Spinal cord (tissue), 9 donors: ENCODE measurements at regions not wholly inside any gene's neighbourhood (a gene's known extent, or its start where the extent isn't known, plus 50 kb on each side); places are given as distances from the start of the nearest gene placed in this dataset.

Experiments used
- DNase-seq, 6 donors: peaks; one replicate each; pipeline versions ENCODE4 v3.0.0 to v3.0.0-alpha.2; 2013 to 2015; ENCODE audit warnings: low spot score in 6 of 6, low read depth in 4 of 6
- H3K27ac ChIP-seq: one replicate; pipeline ENCODE4 v1.5.1; 2013; ENCODE audit warnings: low read depth, low read length, control low read depth
- H3K27me3 ChIP-seq: one replicate; pipeline ENCODE4 v1.6.1; 2013; ENCODE audit warnings: low read length; ENCODE audit not compliant: control insufficient read depth, insufficient read depth
- H3K36me3 ChIP-seq: one replicate; pipeline ENCODE4 v1.6.1; 2013; ENCODE audit warnings: low read length; ENCODE audit not compliant: control insufficient read depth, insufficient read depth
- H3K4me1 ChIP-seq: one replicate; pipeline ENCODE4 v1.6.1; 2013; ENCODE audit warnings: low read length; ENCODE audit not compliant: control insufficient read depth, insufficient read depth
- H3K4me3 ChIP-seq: one replicate; pipeline ENCODE4 v1.5.1; 2013; ENCODE audit warnings: low read depth, low read length, control low read depth
- H3K9me3 ChIP-seq: one replicate; pipeline ENCODE4 v1.6.1; 2013; ENCODE audit warnings: low read length; ENCODE audit not compliant: control insufficient read depth, insufficient read depth
- WGBS: methylation state at CpG from one replicate; pipeline ENCODE4 v1.1.5; 2013; ENCODE audit warnings: missing lambda C conversion rate; ENCODE audit not compliant: insufficient coverage; 5-methylcytosine and 5-hydroxymethylcytosine counted together
- donor health status: healthy.

DNA sequence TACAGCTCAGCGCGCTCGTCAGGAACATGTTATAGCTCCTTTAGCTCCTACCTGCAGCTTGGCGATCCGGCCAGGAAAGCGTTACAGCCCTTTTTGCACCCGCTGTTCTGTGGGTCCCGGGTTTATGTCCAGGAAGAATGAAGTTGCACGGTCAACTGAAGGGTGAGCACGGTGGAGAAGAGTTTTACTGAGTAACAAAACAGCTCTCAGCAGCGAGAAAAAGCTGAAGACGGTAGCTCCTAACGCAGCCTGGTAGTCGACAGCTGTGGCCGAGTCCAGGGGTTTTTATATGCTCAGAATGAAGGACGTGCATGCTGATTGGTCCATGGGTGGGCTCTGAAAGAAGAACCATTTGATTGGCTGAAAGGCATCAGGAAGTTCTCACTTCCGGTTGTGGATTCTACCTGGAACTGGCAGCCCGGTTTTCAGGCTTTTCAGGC lies 1830.1 kb upstream of the NUDT12 start:
- WGBS, result 96% methylated on average over 18 of the region's 18 CpGs
- Histone ChIP-seq H3K9me3 (peaks cover 2% of the 10 kb centered on the region), H3K4me1 (no peaks in the 10 kb centered on the region), H3K27me3 (no peaks in the 10 kb centered on the region), H3K4me3 (no peak overlapping the region), H3K36me3 (no peaks in the 10 kb centered on the region), H3K27ac (no peak overlapping the region)
- DNase-seq, result no peak

DNA sequence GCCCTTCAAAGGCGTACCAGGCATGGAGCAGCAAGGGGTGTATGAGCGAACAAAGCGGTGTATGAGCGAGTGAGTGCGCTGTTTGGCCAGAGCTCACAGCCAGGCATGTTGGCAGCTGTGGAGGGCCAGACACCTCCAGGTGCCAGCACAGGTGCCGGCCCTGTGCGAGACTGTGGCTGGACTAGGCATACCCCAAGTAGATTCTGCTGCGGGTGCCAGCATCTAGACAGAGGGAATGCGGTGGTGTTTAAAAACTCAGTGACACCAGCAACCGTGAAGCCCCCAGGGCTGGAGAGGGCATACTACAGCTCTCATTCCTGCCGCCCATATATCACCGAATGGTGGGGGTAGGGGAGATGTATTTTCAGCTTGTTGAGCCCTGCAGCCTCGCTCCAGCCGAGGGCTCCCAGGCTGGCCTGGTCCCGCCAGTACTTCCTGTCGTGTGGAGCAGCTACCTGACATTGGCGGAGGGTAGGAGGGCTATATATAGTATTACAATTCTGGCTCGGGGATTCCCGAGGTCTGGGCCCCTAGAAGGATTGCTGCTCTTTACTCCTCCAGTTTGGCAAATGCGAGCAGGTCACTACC lies 1829.6 kb upstream of the NUDT12 start:
- H3K9me3 ChIP-seq, result peaks cover 2% of the 10 kb centered on the region
- H3K4me3 ChIP-seq, result no peak overlapping the region
- no peak overlapping the region for H3K27ac ChIP-seq
- 97% methylated on average over 20 of the region's 20 CpGs for WGBS
- no peak for DNase-seq
- H3K27me3 ChIP-seq, result no peaks in the 10 kb centered on the region
- H3K4me1 ChIP-seq, result no peaks in the 10 kb centered on the region
- H3K36me3 ChIP-seq, result no peaks in the 10 kb centered on the region

DNA sequence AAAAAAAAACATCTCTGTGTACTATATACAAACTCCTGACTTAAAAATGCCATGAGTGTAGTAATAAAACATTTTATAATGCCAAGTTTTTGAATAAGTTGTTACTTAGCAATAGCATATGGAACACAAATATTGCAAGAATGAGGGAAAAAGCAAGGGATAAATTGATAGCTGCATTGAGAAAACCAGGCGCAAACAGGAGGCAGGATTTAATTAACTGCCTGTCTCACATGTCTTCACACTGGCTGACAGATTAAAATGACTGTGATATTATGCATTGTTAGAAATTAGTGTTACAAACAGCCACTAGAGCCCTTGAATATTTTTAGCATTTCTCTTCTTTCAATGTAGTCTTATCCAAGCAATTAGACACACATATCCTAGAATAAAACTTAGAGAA lies 1817.5 kb upstream of the NUDT12 start:
- H3K27ac ChIP-seq, result no peak overlapping the region
- WGBS, result no CpG with 5 or more reads among the region's 1 CpG
- no peaks in the 10 kb centered on the region for H3K36me3 ChIP-seq
- H3K9me3 ChIP-seq, result no peaks in the 10 kb centered on the region
- H3K27me3 ChIP-seq, result no peaks in the 10 kb centered on the region
- no peaks in the 10 kb centered on the region for H3K4me1 ChIP-seq
- H3K4me3 ChIP-seq, result no peak overlapping the region
- DNase-seq, result peak in 2 of 6 donors; percentile 20 to 66

DNA sequence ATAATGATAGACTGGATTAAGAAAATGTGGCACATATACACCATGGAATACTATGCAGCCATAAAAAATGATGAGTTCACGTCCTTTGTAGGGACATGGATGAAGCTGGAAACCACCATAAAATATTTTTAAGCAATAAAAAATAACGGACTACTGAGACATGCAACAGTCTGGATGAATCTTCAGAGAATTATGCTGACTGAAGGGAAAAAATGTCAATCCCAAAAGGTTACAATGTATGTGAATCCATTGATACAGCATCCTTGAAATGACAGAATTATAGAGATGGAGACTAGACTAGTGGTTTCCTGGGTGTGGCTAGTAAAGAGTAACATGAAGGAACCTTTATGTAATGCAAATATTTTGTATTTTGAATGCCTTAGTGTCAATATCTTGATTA lies 1808.6 kb upstream of the NUDT12 start:
- no peaks in the 10 kb centered on the region for H3K9me3 ChIP-seq
- WGBS, result no CpG with 5 or more reads among the region's 2 CpGs
- no peaks in the 10 kb centered on the region for H3K36me3 ChIP-seq
- H3K27ac ChIP-seq, result no peak overlapping the region
- no peaks in the 10 kb centered on the region for H3K4me1 ChIP-seq
- DNase-seq, result no peak
- no peaks in the 10 kb centered on the region for H3K27me3 ChIP-seq
- no peak overlapping the region for H3K4me3 ChIP-seq

DNA sequence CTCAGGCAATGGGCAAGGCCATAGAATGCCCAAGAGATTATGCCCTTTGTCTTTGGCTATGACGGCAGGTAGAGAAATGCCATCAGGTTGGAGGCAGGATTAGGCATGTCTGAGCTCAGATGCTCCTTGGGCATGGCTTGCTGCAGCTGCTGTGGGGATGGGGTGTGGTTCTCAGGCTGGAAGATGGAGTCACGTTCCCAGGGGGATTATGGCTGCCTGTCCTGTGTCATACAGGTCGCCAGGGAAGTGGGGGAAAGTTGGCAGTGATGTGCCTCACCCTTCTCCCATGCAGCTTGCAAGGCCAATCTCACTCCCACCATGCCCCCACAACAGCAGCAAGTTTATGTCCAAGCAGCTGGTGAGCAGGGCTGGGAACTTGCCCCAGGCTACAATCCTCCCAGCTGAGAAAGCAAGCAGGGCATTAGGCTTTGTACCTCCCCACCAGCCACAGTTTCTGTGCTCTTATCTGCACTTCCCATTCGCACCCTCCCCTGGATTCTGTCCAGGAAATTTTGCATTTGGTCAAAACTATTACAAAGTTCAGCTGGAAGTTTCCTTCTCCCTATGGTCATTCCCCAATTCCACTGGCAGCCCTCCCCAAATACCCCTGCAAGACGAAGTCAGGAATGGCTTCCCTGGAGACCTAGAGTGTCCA lies 1788.0 kb upstream of the NUDT12 start:
- H3K9me3 ChIP-seq, result peaks cover 1% of the 10 kb centered on the region
- H3K36me3 ChIP-seq, result no peaks in the 10 kb centered on the region
- WGBS, result 93% methylated on average over 2 of the region's 5 CpGs
- no peak for DNase-seq
- H3K4me1 ChIP-seq, result no peaks in the 10 kb centered on the region
- H3K4me3 ChIP-seq, result no peak overlapping the region
- H3K27ac ChIP-seq, result no peak overlapping the region
- no peaks in the 10 kb centered on the region for H3K27me3 ChIP-seq

DNA sequence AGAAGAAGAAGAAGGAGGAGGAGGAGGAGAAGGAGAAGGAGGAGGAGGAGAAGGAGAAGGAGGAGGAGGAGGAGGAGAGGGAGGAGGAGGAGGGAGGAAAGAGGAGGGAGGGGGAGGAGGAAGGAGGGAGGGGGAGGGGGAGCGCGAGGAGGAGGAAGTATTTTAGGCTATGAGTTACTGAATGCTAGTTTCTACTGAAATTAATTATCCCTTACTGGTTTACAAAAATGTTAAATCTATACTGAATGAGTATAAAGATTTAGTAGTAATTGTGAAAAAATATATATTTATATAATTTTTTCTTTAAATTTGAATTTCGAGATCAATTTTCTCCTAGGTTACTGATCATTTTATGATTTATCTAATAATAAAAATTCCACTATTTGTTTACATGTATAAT lies 1769.0 kb upstream of the NUDT12 start:
- no peaks in the 10 kb centered on the region for H3K4me1 ChIP-seq
- WGBS, result no CpG with 5 or more reads among the region's 3 CpGs

DNA sequence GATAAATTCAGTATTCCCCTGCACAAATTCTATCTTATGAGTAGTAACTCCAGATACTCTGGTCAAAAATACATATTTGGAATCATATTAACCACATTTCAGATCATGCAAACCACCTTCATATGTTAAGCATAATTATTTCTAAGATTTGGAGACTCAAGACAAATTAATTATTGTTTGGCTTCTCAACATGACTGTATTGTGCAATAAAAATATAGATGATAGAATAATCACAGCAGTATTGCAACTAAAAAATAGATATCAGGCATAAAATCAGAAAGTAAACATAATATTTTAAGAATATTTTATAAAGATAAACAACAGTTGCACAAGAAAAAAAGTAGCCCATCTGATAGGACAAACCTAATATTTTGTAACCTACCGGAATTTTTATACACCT lies 1767.6 kb upstream of the NUDT12 start:
- no peak overlapping the region for H3K27ac ChIP-seq
- DNase-seq, result no peak
- no peaks in the 10 kb centered on the region for H3K36me3 ChIP-seq
- no CpG with 5 or more reads among the region's 1 CpG for whole genome bisulfite sequencing
- no peak overlapping the region for H3K4me3 ChIP-seq
- H3K4me1 ChIP-seq, result no peaks in the 10 kb centered on the region
- no peaks in the 10 kb centered on the region for H3K27me3 ChIP-seq
- no peaks in the 10 kb centered on the region for H3K9me3 ChIP-seq

More for the DNA sequence above, 1769.0 kb upstream of the NUDT12 start:
- no peaks in the 10 kb centered on the region for H3K9me3 ChIP-seq
- H3K36me3 ChIP-seq, result no peaks in the 10 kb centered on the region
- DNase-seq, result no peak
- H3K4me3 ChIP-seq, result no peak overlapping the region
- no peak overlapping the region for H3K27ac ChIP-seq
- H3K27me3 ChIP-seq, result no peaks in the 10 kb centered on the region

DNA sequence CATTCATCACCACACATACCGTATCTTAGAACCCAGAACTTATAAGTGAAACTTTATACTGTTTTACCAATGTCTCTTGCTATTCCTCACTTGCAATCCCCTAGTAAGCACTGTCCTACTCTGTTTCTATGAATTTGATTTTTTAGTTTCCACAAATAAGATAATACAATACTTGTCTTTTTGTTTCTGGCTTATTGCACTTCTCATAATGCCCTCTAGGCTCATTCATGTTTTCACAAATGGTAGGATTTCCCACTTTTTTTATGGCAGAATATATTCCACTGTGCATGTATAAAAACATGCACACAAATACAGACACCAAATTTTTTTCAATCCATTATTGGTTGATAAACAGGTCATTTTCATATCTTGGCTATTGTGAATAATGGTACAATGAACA lies 1742.3 kb upstream of the NUDT12 start:
- WGBS, result no CpG with 5 or more reads among the region's 1 CpG
- Histone ChIP-seq H3K36me3 (no peaks in the 10 kb centered on the region), H3K4me3 (no peak overlapping the region), H3K4me1 (no peaks in the 10 kb centered on the region), H3K9me3 (no peaks in the 10 kb centered on the region), H3K27ac (no peak overlapping the region), H3K27me3 (no peaks in the 10 kb centered on the region)
- no peak for DNase-seq

DNA sequence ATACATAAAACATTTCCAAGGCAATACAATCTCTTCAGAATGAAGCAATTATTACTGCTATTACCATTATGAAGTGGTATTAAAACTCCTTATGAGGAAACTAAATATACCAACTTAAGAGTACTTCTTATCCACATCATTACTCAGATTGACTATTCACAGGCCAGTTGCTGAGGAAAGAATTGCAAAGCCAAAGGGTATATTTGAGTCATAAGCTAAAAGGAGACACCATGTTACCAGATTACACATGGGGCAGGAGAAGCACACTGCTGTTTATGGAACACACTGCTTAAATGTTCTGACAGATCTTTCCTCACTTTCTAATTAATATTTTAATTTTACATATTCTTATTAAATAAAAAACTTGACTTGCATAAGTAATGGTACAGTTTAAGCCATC lies 1726.4 kb upstream of the NUDT12 start:
- H3K36me3 ChIP-seq, result no peaks in the 10 kb centered on the region
- no peaks in the 10 kb centered on the region for H3K4me1 ChIP-seq
- H3K27me3 ChIP-seq, result no peaks in the 10 kb centered on the region
- no peak overlapping the region for H3K27ac ChIP-seq
- H3K9me3 ChIP-seq, result no peaks in the 10 kb centered on the region
- peak in 1 of 6 donors; percentile 3 for DNase-seq
- H3K4me3 ChIP-seq, result no peak overlapping the region

DNA sequence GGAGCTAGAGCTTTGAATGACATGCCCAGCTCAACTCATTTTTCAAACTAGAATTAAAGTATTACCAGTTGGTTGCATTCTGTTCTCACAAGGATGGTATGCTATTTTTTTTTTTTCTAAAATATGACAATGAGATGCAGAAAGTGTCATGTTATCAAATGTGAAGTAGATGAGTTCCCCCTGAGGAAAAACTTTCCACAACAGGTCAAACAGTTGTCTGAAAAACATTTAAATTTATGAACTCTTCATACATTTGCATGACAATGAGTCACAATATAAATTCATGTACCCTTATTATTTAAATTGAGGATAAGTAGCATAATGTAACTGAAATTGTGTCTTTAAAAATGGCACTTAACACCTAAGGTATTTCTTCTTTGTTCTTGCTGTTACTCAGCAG lies 1720.5 kb upstream of the NUDT12 start:
- DNase-seq, result no peak
- no peaks in the 10 kb centered on the region for H3K9me3 ChIP-seq
- H3K4me1 ChIP-seq, result no peaks in the 10 kb centered on the region
- H3K27ac ChIP-seq, result no peak overlapping the region
- no peak overlapping the region for H3K4me3 ChIP-seq
- H3K36me3 ChIP-seq, result no peaks in the 10 kb centered on the region
- no peaks in the 10 kb centered on the region for H3K27me3 ChIP-seq
